ENCODE measurements at regions not wholly inside any gene's neighbourhood (a gene's known extent, or its start where the extent isn't known, plus 50 kb on each side); places are given as distances from the start of the nearest gene placed in this dataset.

GRCh38 chrX:115892787-115893671 is 277.5 kb upstream of the AGTR2 start (continued):
- TF ChIP-seq FUBP1 (CRISPR knock-in tag; IDR thresholded peaks at IDR 0.05; ENCODE audit: borderline replicate concordance) = no peak
- peak; percentile 26; the same call in 1 of the 2 replicates for TF ChIP-seq HCFC1 (IDR thresholded peaks at IDR 0.05; ENCODE audit: low read depth, low read length)
- no peak for TF ChIP-seq ZNF552 (CRISPR knock-in tag; IDR thresholded peaks at IDR 0.05; ENCODE audit: borderline replicate concordance)
- peak; percentile 59; the same call in 1 of the 2 replicates for TF ChIP-seq MEF2D (CRISPR knock-in tag; IDR thresholded peaks at IDR 0.05)
- TF ChIP-seq ZNF737 (CRISPR knock-in tag; IDR thresholded peaks at IDR 0.05; ENCODE audit: borderline replicate concordance) = no peak
- peak; percentile 80 for TF ChIP-seq MED1 (CRISPR knock-in tag; IDR thresholded peaks at IDR 0.05)
- TF ChIP-seq ZNF30 (CRISPR knock-in tag; IDR thresholded peaks at IDR 0.05) = no peak
- TF ChIP-seq NBN (conservative IDR thresholded peaks at IDR 0.05) = no peak
- TF ChIP-seq ZNF33B (CRISPR knock-in tag; IDR thresholded peaks at IDR 0.05) = no peak
- no peak for TF ChIP-seq ZKSCAN1 (IDR thresholded peaks at IDR 0.05; ENCODE audit: low read length)
- peak; percentile 68 for TF ChIP-seq ERF (CRISPR knock-in tag; IDR thresholded peaks at IDR 0.05)
- TF ChIP-seq CREBL2 (CRISPR knock-in tag; IDR thresholded peaks at IDR 0.05; ENCODE audit: borderline replicate concordance) = no peak
- no peak for TF ChIP-seq ZNF652 (CRISPR knock-in tag; IDR thresholded peaks at IDR 0.05; ENCODE audit: borderline replicate concordance, low read depth)
- no peak for TF ChIP-seq NFE2L2 (IDR thresholded peaks at IDR 0.05; ENCODE audit: low read length)
- no peak for TF ChIP-seq CHCHD3 (CRISPR knock-in tag; IDR thresholded peaks at IDR 0.05)
- TF ChIP-seq ZNF646 (CRISPR knock-in tag; IDR thresholded peaks at IDR 0.05) = no peak
- no peak for TF ChIP-seq MAFG (CRISPR knock-in tag; IDR thresholded peaks at IDR 0.05)
- no peak for TF ChIP-seq ZNF564 (CRISPR knock-in tag; IDR thresholded peaks at IDR 0.05)
- TF ChIP-seq HDAC6 (IDR thresholded peaks at IDR 0.05; ENCODE audit: low read depth, low read length) = no peak
- peak; percentile 51 for TF ChIP-seq SAP130 (CRISPR knock-in tag; IDR thresholded peaks at IDR 0.05; ENCODE audit: low read depth)
- TF ChIP-seq AHR (CRISPR knock-in tag; IDR thresholded peaks at IDR 0.05) = no peak
- no peak; the same call in 1 of the 2 replicates for TF ChIP-seq TGIF2 (CRISPR knock-in tag; IDR thresholded peaks at IDR 0.05)
- no peak for TF ChIP-seq ZNF773 (CRISPR knock-in tag; IDR thresholded peaks at IDR 0.05; ENCODE audit: borderline replicate concordance)
